NCI-H2107 (cell line): ENCODE measurements at regions not wholly inside any gene's neighbourhood (a gene's known extent, or its start where the extent isn't known, plus 50 kb on each side); places are given as distances from the start of the nearest gene placed in this dataset.
"Not testable (repeated sequence)": the region's sequence is repeated elsewhere in the genome, so short reads cannot be mapped to it uniquely, and the experiment has no call there.

Source experiments
- DNase-seq: peaks from one replicate; lab custom pipeline; 2025; lab: John Stamatoyannopoulos, UW

GRCh38 chr3:20729185-20729584 lies 543.2 kb upstream of the SGO1 start:
- DNase-seq = no peak

DNA sequence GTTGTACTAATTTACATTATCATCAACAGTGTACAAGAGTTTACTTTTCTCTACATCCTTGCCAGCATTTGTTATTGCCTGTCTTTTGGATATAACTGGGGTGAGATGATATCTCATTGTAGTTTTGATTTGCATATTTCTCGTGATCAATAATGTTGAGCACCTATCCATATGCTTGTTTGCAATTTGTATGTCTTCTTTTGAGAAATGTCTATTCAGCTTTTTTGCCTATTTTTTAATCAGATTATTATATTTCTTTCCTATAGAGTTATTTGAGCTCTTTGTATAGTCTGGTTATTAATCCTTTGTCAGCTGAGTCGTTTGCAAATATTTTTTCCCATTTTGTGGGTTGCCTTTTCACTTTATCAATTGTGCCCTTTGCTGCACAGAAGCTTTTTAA lies 540.8 kb upstream of the SGO1 start:
- DNase-seq = no peak

DNA sequence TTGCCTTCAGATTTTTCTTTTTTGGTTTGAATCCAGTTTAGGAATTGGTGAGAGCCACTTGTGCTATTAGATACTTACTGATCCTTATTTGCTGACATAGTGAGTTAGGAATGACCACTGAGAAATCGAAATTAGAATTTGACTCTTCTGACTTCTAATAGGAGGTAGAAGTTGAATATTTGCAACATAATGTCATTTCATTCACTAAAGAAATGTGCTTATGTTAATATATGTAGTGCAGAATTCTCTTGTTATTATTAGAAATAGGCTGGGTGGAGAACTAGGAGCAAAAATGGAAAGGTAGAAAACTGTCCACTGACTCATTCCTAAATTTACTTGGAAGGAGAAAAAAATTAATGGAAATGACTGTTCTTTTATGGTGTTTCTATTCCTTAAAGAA lies 538.2 kb upstream of the SGO1 start:
- DNase-seq = no peak

DNA sequence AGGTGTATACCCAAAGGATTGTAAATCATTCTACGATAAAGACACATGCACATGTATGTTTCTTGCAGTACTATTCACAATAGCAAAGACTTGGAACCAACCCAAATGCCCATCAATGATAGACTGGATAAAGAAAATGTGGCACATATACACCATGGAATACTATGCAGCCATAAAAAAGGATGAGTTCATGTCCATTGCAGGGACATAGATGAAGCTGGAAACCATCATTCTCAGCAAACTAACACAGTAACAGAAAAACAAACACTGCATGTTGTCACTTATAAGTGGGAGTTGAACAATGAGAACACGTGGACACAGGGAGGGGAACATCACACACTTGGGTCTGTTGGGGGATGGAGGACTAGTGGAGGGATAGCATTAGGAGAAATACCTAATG lies 530.4 kb upstream of the SGO1 start:
- not testable (repeated sequence) for DNase-seq

DNA sequence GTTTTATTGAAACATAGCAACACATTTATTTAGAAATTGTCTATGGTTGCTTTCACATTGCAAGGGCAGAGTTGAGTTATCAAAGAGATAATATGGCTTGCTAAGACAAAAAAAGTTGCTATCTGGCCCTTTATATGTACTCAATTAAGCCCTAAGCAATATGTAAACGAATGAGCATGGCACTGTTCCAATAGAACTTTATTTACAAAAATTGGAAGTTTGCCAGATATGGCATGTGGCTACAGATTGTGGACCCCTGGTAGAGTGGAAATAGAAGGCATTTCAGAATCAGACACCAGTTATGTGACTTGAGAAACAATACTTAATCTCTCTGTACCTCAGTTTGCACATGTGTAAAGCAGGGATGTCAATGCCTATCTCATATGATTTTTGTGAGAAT lies 515.6 kb upstream of the SGO1 start:
- no peak for DNase-seq

GRCh38 chr3:20700714-20701113 lies 514.7 kb upstream of the SGO1 start:
- DNase-seq = no peak

DNA sequence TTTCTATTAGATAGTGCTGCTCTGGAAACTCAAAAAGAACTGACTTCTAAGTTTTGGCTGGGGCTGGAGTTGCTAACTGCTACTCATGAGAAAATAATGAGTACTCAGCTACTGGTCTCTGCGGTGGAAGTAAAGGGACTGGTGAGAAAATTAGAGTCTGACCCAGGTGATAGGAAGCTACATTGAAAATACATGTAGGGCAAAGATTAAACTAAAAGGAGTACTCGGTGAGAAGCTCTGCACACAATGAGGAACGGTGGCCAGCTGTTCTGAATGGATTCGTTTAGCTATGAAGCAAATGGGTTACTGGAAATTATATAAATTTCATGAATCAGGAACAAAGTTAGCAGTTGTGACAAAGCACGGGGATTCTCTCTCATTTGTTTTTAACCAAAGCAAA lies 512.9 kb upstream of the SGO1 start:
- no peak for DNase-seq

- DNase-seq = no peak
Measured at GRCh38 chr3:20696388-20697150, 510.6 kb upstream of the SGO1 start.

DNA sequence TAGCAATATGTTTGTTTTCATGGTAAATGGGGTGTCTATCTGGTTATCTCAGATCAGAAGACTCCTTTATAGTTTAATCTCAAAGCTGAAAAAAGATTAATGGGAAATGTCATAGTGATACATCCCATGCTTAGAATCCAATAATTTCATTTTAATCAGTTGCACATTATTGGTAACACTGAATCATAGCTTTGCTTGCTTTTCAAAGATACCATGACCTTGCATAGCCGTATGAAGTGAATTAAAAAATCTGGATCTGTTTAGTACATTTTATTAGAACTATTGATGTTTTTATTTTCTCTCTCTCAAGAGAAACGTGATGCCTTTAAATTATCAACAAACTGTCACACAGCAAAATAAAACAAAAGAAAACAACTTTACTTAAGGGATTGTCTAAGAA lies 506.7 kb upstream of the SGO1 start:
- no peak for DNase-seq

DNA sequence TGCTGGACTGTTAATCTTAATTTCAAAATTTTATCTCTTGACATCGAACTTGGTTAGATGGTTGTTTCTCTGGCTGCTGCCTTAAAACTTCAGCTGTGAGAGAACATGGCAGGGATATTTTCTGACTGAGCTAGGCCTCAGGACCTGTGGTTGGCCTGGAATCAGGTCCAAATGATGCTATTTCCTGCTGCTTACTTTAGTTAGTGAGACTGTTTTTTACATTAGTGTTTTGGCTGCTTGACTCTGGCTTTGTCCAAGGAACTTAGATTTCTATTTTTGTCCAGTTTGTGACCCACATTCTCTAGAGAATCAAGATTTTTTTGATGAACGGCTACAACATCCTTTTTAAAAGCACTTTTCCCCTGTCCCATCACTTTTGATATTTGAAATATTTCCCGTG lies 497.9 kb upstream of the SGO1 start:
- no peak for DNase-seq

- no peak for DNase-seq
Measured at GRCh38 chr3:20682573-20682972, 496.6 kb upstream of the SGO1 start.

DNA sequence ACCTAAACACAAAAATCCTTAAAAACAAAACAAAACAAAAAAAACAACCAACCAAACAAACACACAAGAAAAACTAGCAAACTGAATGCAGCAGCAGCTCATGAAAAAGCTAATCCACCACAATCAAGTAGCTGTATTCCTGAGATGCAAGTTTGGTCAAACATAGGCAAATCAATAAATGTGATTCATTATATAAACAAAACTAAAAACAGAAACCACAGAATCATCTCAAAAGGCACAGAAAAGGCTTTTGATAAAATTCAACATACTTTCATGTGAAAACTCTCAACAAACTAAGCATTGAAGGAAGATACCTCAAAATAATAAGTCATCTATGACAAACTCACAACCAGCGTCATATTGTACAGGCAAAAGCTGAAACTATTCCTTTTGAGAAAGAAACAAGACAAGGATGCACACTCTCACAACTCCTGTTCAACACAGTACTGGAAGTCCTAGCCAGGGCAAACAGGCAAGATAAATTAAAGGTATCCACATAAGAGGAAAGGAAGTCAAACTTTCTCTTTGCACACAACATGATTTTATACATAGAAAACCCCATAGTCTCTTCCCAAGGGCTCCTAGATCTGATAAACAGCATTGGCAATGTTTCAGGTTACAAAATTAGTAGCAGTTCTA lies 495.1 kb upstream of the SGO1 start:
- no peak for DNase-seq

DNA sequence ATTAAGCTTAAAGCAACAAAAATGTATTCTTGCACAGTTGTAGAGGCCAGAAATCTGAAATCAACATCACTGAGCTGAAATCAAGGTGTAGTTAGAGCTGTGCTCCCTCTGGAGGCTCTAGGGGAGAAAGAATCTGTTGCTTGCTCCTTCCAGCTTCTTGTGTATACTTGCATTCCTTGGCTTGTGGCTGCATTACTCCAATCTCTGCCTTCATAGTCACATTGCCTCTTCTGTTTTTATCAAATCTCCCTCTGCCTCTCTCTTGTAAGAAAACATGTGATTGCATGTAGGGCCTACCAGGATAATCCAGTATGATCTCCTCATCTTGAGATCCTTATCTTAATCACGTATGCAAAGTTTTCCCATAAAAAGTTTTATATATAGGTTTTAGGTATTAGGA lies 487.9 kb upstream of the SGO1 start:
- no peak for DNase-seq

DNA sequence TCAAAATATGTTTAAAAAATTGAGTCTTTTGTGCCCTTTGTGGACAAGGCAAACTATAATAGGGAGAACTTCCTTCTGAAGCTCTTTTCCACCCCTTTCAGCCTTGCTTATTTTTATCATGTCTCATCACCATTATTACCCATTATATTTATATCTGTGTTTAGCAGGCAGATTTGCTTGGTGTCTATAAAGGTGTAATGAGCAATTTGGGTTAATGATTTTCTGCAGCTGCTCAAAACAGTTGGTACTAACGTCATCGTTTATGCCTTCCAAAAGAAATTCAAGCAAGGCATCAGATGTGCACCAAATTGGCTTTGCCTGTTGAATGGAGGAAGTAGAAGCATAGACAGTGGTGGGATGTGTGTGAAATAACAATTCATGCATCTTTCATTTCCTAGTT lies 483.7 kb upstream of the SGO1 start:
- DNase-seq = no peak

DNA sequence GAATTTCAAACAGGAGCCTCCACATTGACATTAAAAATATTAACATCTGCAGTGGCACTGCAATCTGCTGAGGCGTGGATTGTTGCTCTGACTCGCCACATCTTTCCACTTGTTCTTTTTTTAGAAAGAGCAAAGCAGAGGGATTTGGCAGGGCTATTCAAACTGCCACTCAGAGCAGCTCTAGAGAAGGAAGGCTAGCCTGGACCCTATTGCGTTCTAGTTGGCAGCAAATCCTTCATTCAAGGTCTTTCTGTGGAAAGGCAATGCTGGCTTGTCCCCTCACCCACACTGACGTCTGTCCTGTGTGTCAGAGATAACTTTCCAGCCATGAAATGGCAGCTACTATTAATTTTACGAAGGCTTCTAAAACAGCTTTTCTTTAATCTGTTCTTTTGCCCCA lies 483.2 kb upstream of the SGO1 start:
- DNase-seq = no peak

DNA sequence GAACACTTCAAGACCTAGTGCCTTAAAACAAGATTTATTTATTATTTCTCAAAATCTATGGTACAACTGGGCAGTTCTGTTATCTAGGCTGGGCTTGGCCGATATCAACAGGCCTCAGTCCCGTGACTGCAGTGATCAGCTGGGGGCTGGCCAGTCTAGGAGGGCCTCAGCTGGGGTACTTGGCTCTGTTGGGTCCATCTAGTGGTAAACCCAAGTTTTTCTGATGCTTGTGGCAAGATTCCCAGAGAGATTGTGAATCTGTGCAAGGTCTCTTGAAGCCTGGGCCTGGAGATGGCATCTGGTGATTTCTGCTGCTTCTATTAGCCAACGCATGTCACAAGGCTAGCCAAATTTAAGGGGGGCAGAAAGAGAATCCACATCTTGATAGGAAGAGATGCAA lies 482.4 kb upstream of the SGO1 start:
- DNase-seq = no peak

DNA sequence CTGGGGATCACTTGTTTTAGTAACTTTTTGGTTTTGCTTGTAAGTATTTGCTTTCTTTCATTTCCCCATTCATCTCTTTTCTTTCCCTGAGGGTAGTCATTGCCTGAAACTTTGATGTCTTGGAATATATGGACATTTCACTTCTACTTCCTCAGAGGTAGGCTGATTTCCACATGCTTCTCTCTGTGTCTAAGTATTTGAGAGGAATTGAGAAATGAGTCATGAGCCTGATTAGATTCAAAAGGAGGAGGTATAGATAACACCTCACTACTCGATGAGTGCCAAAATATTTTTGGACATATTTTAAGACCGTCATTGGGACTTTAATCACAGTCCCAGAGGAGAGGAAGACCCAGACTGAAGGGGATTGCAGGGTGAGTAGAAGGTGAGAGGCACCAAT lies 480.1 kb upstream of the SGO1 start:
- DNase-seq = no peak

DNA sequence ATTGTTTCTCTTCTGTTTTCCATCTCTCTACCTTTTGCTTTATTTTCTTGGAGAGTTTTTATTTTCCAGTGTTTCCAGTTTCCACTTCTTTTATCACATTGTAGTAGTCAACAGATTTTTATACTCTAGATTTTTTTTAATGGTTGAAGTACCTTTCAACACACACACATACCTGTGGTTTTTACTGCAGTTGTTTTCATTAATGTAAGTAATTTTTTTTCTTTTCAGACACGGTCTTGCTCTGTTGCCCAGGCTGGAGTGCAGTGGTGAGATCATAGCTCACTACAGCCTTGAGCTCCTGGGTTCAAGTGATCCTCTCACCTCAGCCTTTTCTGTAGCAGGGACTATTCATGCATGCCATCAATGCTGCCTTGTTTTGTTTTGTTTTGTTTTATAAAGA lies 472.5 kb upstream of the SGO1 start:
- DNase-seq = no peak

DNA sequence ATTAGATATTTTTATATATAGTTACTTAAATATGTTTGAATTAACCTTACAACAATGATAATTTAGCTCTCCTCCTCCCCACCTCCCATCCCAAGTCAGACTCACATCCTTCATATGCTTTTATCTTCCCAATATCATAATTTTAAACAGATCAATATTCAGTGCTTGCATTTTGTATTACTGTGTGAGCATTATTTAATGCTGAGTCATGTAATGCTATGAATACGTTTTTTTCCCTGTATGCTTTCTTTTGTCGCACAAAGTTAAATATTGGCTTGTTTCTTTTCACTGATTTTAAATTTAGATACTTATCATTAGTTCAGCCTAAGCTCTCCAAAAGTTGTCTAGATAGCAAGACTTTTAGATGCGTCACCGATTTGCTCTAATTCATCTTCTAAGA lies 471.6 kb upstream of the SGO1 start:
- no peak for DNase-seq

- no peak for DNase-seq
Measured at GRCh38 chr3:20652231-20652986, 466.4 kb upstream of the SGO1 start.

GRCh38 chr3:20648921-20649381 lies 462.9 kb upstream of the SGO1 start:
- no peak for DNase-seq

DNA sequence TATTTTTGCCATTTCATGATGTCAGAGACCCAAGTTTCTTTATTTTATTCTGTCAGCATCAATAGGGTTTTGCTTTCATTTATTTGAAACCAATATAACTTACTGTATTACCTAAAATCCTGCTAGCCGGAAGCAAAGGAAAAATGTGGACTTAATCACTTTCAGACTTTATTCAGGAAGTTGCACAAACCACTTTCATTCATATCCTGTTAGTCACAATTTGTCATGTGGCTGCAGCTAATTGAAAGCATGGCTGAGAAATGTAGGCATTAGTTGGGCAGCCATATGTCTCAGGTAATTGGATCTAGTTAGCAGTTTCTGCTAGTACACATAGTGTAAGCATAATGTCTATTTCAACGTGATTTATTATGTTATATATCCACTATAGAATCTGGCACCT lies 462.3 kb upstream of the SGO1 start:
- DNase-seq = no peak

DNA sequence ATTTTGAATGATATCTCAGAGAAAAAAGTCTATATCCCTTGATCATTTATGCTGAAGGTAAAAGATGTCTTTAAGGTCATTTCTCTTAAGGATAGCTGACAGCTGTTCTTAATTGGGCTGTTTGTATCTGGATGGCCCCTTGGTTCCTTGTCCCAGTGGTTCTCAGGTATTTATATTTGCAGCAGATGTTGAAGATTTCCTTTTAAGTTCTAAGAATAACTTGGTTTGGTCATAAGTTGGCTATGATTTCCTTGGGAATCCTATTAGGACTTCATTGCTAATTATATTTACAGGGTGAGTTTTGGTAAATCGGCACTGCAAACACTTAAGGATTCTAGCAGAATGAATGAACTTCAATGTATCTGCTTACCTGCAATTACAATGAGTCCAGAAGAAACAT lies 460.4 kb upstream of the SGO1 start:
- no peak for DNase-seq
